Loucy (cell line): ENCODE measurements at regions not wholly inside any gene's neighbourhood (a gene's known extent, or its start where the extent isn't known, plus 50 kb on each side); places are given as distances from the start of the nearest gene placed in this dataset.

Experiments used
- H2AFZ ChIP-seq: fragments of 200-600 bp; sonication (generic); 2 replicates; pipeline ENCODE4 v1.6.0; 2016; ENCODE audit warnings: antibody characterized with exemption, mild to moderate bottlenecking, low read length, moderate library complexity
- H3F3A ChIP-seq: fragments of 200-600 bp; 2 replicates; pipeline ENCODE4 v1.6.0; 2016; ENCODE audit warnings: antibody characterized with exemption, low read depth, mild to moderate bottlenecking
- H3K27me3 ChIP-seq: fragments of 200-600 bp; sonication (generic); 2 replicates; pipeline ENCODE4 v1.6.1; 2014; ENCODE audit warnings: low read length, mild to moderate bottlenecking; ENCODE audit not compliant: insufficient read depth, poor library complexity, severe bottlenecking
- H3K36me3 ChIP-seq: fragments of 200-600 bp; sonication (generic); 2 replicates; pipeline ENCODE4 v1.6.1; 2016; ENCODE audit warnings: low read length; ENCODE audit not compliant: insufficient read depth
- H3K4me1 ChIP-seq: fragments of 200-600 bp; sonication (generic); 2 replicates; pipeline ENCODE4 v1.5.1; 2014; ENCODE audit warnings: low read length, mild to moderate bottlenecking; ENCODE audit not compliant: insufficient read depth, poor library complexity, severe bottlenecking
- H3K4me2 ChIP-seq: fragments of 200-600 bp; sonication (generic); 2 replicates; pipeline ENCODE4 v1.6.0; 2014; ENCODE audit warnings: antibody characterized with exemption, low read length, low read depth, mild to moderate bottlenecking; ENCODE audit not compliant: poor library complexity, severe bottlenecking
- H3K4me3 ChIP-seq: fragments of 200-600 bp; sonication (generic); 2 replicates; pipeline ENCODE4 v1.5.1; 2014; ENCODE audit warnings: low read length, mild to moderate bottlenecking, mixed read lengths; ENCODE audit not compliant: poor library complexity, severe bottlenecking
- H3K79me2 ChIP-seq: fragments of 200-600 bp; sonication (generic); 2 replicates; pipeline ENCODE4 v1.6.1; 2014; ENCODE audit warnings: low read length; ENCODE audit not compliant: insufficient read depth
- H3K9ac ChIP-seq: fragments of 200-600 bp; sonication (generic); 2 replicates; pipeline ENCODE4 v1.6.0; 2014; ENCODE audit warnings: mild to moderate bottlenecking, low read depth, low read length, moderate library complexity; ENCODE audit not compliant: poor library complexity, severe bottlenecking
- H3K9me2 ChIP-seq: fragments of 200-600 bp; sonication (generic); replicated peaks from 2 replicates; pipeline ENCODE4 v1.6.1; 2016; ENCODE audit warnings: low read depth, low read length, mixed read lengths
- H3K9me3 ChIP-seq: fragments of 200-600 bp; sonication (generic); 2 replicates; pipeline ENCODE4 v1.6.1; 2014; ENCODE audit warnings: mild to moderate bottlenecking, antibody characterized with exemption, low read length, low read depth; ENCODE audit not compliant: insufficient read depth
- H4K20me1 ChIP-seq: fragments of 200-600 bp; sonication (generic); 2 replicates; pipeline ENCODE4 v1.6.0; 2014; ENCODE audit warnings: antibody characterized with exemption, low read length, mild to moderate bottlenecking; ENCODE audit not compliant: insufficient read depth, poor library complexity, severe bottlenecking
- EZH2phosphoT487 ChIP-seq: fragments of 200-600 bp; IDR thresholded peaks from 2 replicates; pipeline ENCODE4 v1.6.1; 2018; ENCODE audit warnings: antibody characterized with exemption, mild to moderate bottlenecking, moderate library complexity, borderline replicate concordance
- TF ChIP-seq, protein P1 (sequence below): fragments of 200-600 bp; sonication (generic); conservative IDR thresholded peaks from 2 replicates; pipeline ENCODE4 v1.5.1; 2014; ENCODE audit warnings: mild to moderate bottlenecking, antibody characterized with exemption, low read length

DNA sequence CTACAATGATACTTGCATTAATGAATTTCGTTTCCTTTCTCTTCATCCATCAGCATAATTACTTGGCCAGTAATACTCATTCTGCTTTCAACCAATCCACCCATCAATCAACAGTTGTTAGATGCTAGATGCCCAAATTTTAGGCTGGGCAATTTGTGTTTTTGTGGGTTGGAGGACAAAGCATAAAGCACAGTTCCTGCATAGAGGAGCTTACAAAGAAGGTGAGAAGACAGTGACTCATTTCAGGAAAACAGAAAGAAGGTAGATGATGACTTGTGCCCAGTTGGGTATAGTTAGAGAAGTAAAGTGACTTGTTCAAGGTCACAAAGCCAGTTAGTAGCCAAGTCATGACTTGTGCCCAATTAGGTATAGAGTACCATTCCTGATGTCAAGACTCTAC is 1186.8 kb upstream of the CELF4 start:
- no peak for TF ChIP-seq EZH2phosphoT487
- TF ChIP-seq, protein P1, sequence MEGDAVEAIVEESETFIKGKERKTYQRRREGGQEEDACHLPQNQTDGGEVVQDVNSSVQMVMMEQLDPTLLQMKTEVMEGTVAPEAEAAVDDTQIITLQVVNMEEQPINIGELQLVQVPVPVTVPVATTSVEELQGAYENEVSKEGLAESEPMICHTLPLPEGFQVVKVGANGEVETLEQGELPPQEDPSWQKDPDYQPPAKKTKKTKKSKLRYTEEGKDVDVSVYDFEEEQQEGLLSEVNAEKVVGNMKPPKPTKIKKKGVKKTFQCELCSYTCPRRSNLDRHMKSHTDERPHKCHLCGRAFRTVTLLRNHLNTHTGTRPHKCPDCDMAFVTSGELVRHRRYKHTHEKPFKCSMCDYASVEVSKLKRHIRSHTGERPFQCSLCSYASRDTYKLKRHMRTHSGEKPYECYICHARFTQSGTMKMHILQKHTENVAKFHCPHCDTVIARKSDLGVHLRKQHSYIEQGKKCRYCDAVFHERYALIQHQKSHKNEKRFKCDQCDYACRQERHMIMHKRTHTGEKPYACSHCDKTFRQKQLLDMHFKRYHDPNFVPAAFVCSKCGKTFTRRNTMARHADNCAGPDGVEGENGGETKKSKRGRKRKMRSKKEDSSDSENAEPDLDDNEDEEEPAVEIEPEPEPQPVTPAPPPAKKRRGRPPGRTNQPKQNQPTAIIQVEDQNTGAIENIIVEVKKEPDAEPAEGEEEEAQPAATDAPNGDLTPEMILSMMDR = no peak
- Histone ChIP-seq H2AFZ (no peak overlapping the region), H3K27me3 (no peaks in the 10 kb centered on the region), H3K36me3 (no peaks in the 10 kb centered on the region), H3K9ac (no peak overlapping the region), H3K4me3 (no peak overlapping the region), H3K79me2 (no peaks in the 10 kb centered on the region), H3K4me1 (no peaks in the 10 kb centered on the region), H3K4me2 (no peak overlapping the region), H3K9me2 (no peaks in the 10 kb centered on the region), H4K20me1 (no peaks in the 10 kb centered on the region), H3F3A (no peaks in the 10 kb centered on the region), H3K9me3 (no peaks in the 10 kb centered on the region)

DNA sequence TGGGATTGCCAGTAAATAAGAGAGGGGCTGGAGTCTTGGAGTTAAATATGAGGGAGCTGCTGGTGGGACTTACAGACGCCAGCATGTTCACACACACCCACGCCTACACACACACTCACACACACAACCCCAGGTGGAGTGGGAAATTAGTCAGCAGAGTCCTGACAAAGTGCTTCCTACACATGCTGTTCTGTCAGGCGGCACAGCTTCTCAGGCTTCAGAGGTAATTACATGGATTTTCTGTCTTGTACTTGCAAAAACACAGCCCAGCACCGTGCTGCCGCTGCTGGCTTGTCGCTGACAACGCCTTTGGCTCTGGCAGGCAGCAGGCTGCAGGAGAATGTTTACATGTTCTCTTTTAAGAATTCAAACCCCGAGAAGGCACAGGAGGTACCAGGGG is 1186.3 kb upstream of the CELF4 start:
- Histone ChIP-seq H3K4me1 (no peaks in the 10 kb centered on the region), H3K27me3 (no peaks in the 10 kb centered on the region), H3K9me2 (no peaks in the 10 kb centered on the region), H3K9me3 (no peaks in the 10 kb centered on the region), H3F3A (no peaks in the 10 kb centered on the region), H3K4me3 (no peak overlapping the region), H4K20me1 (no peaks in the 10 kb centered on the region), H3K9ac (no peak overlapping the region), H3K4me2 (no peak overlapping the region), H2AFZ (no peak overlapping the region), H3K36me3 (no peaks in the 10 kb centered on the region), H3K79me2 (no peaks in the 10 kb centered on the region)
- TF ChIP-seq EZH2phosphoT487 = no peak
- TF ChIP-seq, protein P1 = no peak

DNA sequence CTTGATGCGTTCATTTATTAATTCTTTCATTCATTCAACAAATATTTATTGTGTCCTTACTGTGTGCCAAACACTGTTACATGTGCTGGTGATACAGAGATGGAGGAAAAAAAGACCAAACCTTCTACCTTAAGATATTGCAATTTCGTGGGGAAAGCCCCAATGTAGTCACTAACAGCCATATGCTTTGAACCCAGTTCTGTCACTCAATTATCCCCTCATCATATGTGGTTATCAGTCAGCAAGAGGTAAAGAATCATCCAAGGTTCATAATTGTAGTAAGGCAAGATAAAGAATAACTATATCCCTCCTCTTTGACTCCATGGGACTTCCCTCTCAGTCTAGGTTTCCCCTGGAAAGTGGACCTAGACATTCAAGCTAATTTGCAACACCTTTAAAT is 1185.6 kb upstream of the CELF4 start:
- H3F3A ChIP-seq = no peaks in the 10 kb centered on the region
- TF ChIP-seq EZH2phosphoT487 = no peak
- TF ChIP-seq, protein P1 = no peak

More for the DNA sequence above, 1185.6 kb upstream of the CELF4 start:
- Histone ChIP-seq H3K4me2 (no peak overlapping the region), H3K27me3 (no peaks in the 10 kb centered on the region), H3K9me2 (no peaks in the 10 kb centered on the region), H3K36me3 (no peaks in the 10 kb centered on the region), H2AFZ (no peak overlapping the region), H3K9ac (no peak overlapping the region), H3K9me3 (no peaks in the 10 kb centered on the region), H3K79me2 (no peaks in the 10 kb centered on the region), H3K4me3 (no peak overlapping the region), H4K20me1 (no peaks in the 10 kb centered on the region), H3K4me1 (no peaks in the 10 kb centered on the region)
